ENCODE measurements at regions not wholly inside any gene's neighbourhood (a gene's known extent, or its start where the extent isn't known, plus 50 kb on each side); places are given as distances from the start of the nearest gene placed in this dataset.

DNA sequence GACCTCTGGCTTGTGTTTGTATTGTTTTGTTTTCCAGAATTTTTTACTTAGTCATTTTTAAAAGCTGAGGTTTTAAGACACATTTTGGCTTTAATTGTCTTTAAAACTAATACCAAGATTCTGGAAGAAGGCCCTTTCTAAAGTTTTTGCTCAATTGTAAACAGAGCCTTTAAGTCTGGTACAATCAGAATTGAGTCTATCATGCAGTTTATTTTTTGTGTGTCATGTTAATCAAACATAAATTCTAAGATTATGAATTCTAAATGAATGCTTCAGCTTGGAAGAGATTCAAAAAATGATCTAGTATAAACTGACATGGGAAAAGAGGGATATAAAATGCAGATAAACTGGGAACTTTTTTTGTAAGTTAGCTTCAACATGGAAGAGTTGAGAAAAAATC, 882.7 kb downstream of the TLE1 start:
- no peak for DNase-seq
- Histone ChIP-seq H3K4me1 (no peaks in the 10 kb centered on the region), H3K27me3 (ENCODE audit: insufficient read depth in 3 of 3, low read length in 2 of 3) (no peaks in the 10 kb centered on the region), H3K27ac (no peak overlapping the region), H3K9me3 (no peaks in the 10 kb centered on the region), H3K4me3 (no peak overlapping the region), H3K36me3 (ENCODE audit: insufficient read depth in 1 of 2, low read depth in 1 of 2) (no peaks in the 10 kb centered on the region)
- no peak for ATAC-seq
- intact Hi-C loops (cut with DNase I): no loop called here
- TF ChIP-seq, protein P1, sequence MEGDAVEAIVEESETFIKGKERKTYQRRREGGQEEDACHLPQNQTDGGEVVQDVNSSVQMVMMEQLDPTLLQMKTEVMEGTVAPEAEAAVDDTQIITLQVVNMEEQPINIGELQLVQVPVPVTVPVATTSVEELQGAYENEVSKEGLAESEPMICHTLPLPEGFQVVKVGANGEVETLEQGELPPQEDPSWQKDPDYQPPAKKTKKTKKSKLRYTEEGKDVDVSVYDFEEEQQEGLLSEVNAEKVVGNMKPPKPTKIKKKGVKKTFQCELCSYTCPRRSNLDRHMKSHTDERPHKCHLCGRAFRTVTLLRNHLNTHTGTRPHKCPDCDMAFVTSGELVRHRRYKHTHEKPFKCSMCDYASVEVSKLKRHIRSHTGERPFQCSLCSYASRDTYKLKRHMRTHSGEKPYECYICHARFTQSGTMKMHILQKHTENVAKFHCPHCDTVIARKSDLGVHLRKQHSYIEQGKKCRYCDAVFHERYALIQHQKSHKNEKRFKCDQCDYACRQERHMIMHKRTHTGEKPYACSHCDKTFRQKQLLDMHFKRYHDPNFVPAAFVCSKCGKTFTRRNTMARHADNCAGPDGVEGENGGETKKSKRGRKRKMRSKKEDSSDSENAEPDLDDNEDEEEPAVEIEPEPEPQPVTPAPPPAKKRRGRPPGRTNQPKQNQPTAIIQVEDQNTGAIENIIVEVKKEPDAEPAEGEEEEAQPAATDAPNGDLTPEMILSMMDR (IDR thresholded peaks at IDR 0.05): no peak

DNA sequence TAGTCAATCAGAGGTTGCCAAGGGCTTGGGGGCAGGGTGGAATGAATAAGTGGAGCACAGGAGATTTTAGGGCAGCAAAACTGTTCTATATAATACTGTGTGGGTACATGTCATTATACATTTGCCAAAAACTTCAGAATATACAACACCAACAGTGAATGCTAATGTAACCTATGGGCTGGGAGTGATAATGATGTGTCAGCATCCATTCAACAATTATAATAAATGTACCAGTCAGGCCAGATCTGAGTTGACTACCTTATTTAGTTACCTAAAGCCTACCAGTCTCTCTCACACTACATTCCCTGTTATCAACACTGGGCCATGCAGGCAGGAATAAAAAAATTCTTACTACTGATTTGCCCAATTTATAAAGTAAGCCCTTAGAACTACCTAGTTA, 884.5 kb downstream of the TLE1 start:
- Histone ChIP-seq H3K4me1 (no peaks in the 10 kb centered on the region), H3K36me3 (ENCODE audit: insufficient read depth in 1 of 2, low read depth in 1 of 2) (no peaks in the 10 kb centered on the region), H3K27me3 (ENCODE audit: insufficient read depth in 3 of 3, low read length in 2 of 3) (no peaks in the 10 kb centered on the region), H3K4me3 (no peak overlapping the region), H3K9me3 (no peaks in the 10 kb centered on the region), H3K27ac (no peak overlapping the region)
- no peak for ATAC-seq
- no peak for DNase-seq
- TF ChIP-seq, protein P1 (IDR thresholded peaks at IDR 0.05): no peak
- intact Hi-C loops (cut with DNase I): no loop called here

GRCh38 chr9:80797831-80798688, 891.3 kb downstream of the TLE1 start:
- Histone ChIP-seq H3K4me3 (no peak overlapping the region), H3K27me3 (ENCODE audit: insufficient read depth in 3 of 3, low read length in 2 of 3) (no peaks in the 10 kb centered on the region), H3K4me1 (peaks cover 23% of the 10 kb centered on the region), H3K27ac (no peak overlapping the region), H3K9me3 (no peaks in the 10 kb centered on the region), H3K36me3 (ENCODE audit: insufficient read depth in 1 of 2, low read depth in 1 of 2) (no peaks in the 10 kb centered on the region)
- WGBS, 3 donors: 17 to 21% (median 20%) methylated on average over 4 of the region's 4 CpGs
- DNase-seq: no peak
- peak; percentile 49 to 74 (median 64) for ATAC-seq
- TF ChIP-seq, protein P1 (IDR thresholded peaks at IDR 0.05): no peak
- intact Hi-C loops (cut with DNase I): no loop called here

GRCh38 chr9:80797101-80797829, 892.1 kb downstream of the TLE1 start:
- intact Hi-C loops (cut with DNase I): no loop called here
- no peak overlapping the region for H3K27ac ChIP-seq

More at GRCh38 chr9:80797101-80797829, 892.1 kb downstream of the TLE1 start:
- Histone ChIP-seq H3K4me3 (no peak overlapping the region), H3K9me3 (no peaks in the 10 kb centered on the region), H3K36me3 (ENCODE audit: insufficient read depth in 1 of 2, low read depth in 1 of 2) (no peaks in the 10 kb centered on the region), H3K4me1 (peaks cover 23% of the 10 kb centered on the region), H3K27me3 (ENCODE audit: insufficient read depth in 3 of 3, low read length in 2 of 3) (no peaks in the 10 kb centered on the region)
- TF ChIP-seq, protein P1 (IDR thresholded peaks at IDR 0.05): no peak
- ATAC-seq: peak in 3 of 4 donors; percentile 64 to 71 (median 69)
- 19 to 26% (median 22%) methylated on average over 4 of the region's 4 CpGs for WGBS, 3 donors
- DNase-seq: no peak
